Colonic mucosa (tissue), 4 donors: ENCODE measurements at regions not wholly inside any gene's neighbourhood (a gene's known extent, or its start where the extent isn't known, plus 50 kb on each side); places are given as distances from the start of the nearest gene placed in this dataset.

Source experiments
- DNase-seq: peaks from one replicate; pipeline ENCODE4 v3.0.0-alpha.2; 2020
- H3K27ac ChIP-seq: fragments of 200-600 bp; one replicate; pipeline ENCODE4 v1.8.0; 2021
- H3K27me3 ChIP-seq: fragments of 200-600 bp; one replicate; pipeline ENCODE4 v1.8.0; 2021
- H3K36me3 ChIP-seq: fragments of 200-600 bp; one replicate; pipeline ENCODE4 v1.8.0; 2021
- H3K4me1 ChIP-seq: fragments of 200-600 bp; one replicate; pipeline ENCODE4 v1.8.0; 2021; ENCODE audit warnings: mild to moderate bottlenecking
- H3K4me3 ChIP-seq: fragments of 200-600 bp; one replicate; pipeline ENCODE4 v1.8.0; 2021
- H3K9ac ChIP-seq, 2 donors: one replicate each; pipeline ENCODE4 v1.7.0; 2013; ENCODE audit warnings: control low read depth in 2 of 2, low read depth in 2 of 2, low read length in 2 of 2
- H3K9me3 ChIP-seq: fragments of 200-600 bp; one replicate; pipeline ENCODE4 v1.8.0; 2021
- intact Hi-C: fragments of 100-400 bp; cut with DNase I; formaldehyde crosslinking; loops from one replicate; pipeline ENCODE4 v1.14.1; 2022
- TF ChIP-seq, protein P1 (sequence below): fragments of 200-600 bp; IDR thresholded peaks from one replicate; pipeline ENCODE4 v1.8.0; 2022; ENCODE audit warnings: antibody characterized with exemption, mild to moderate bottlenecking
- donor health status: healthy.
- donor health status: DM: no; HTN: no; CAD: no.
- donor health status: DM: no; HTN: no; CAD: no.

GRCh38 chr20:59495166-59495565 is 109.2 kb upstream of the PHACTR3 start:
- H3K27ac ChIP-seq, result no peak overlapping the region
- no peak overlapping the region for H3K9ac ChIP-seq
- H3K4me1 ChIP-seq, result no peaks in the 10 kb centered on the region
- TF ChIP-seq, protein P1, sequence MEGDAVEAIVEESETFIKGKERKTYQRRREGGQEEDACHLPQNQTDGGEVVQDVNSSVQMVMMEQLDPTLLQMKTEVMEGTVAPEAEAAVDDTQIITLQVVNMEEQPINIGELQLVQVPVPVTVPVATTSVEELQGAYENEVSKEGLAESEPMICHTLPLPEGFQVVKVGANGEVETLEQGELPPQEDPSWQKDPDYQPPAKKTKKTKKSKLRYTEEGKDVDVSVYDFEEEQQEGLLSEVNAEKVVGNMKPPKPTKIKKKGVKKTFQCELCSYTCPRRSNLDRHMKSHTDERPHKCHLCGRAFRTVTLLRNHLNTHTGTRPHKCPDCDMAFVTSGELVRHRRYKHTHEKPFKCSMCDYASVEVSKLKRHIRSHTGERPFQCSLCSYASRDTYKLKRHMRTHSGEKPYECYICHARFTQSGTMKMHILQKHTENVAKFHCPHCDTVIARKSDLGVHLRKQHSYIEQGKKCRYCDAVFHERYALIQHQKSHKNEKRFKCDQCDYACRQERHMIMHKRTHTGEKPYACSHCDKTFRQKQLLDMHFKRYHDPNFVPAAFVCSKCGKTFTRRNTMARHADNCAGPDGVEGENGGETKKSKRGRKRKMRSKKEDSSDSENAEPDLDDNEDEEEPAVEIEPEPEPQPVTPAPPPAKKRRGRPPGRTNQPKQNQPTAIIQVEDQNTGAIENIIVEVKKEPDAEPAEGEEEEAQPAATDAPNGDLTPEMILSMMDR, result no peak
- H3K4me3 ChIP-seq, result no peak overlapping the region
- no peaks in the 10 kb centered on the region for H3K27me3 ChIP-seq
- no peaks in the 10 kb centered on the region for H3K36me3 ChIP-seq
- intact Hi-C loops, result no loop called here
- no peak for DNase-seq
- H3K9me3 ChIP-seq, result no peaks in the 10 kb centered on the region

- no peak overlapping the region for H3K9ac ChIP-seq
- intact Hi-C loops, result no loop called here
- H3K36me3 ChIP-seq, result no peaks in the 10 kb centered on the region
- no peak overlapping the region for H3K4me3 ChIP-seq
- peak; percentile 60 for DNase-seq
- no peaks in the 10 kb centered on the region for H3K27me3 ChIP-seq
- TF ChIP-seq, protein P1, result peak; percentile 92
- no peaks in the 10 kb centered on the region for H3K9me3 ChIP-seq
- H3K27ac ChIP-seq, result no peak overlapping the region
- no peaks in the 10 kb centered on the region for H3K4me1 ChIP-seq
Observed at GRCh38 chr20:59495894-59496510, 108.3 kb upstream of the PHACTR3 start.

DNA sequence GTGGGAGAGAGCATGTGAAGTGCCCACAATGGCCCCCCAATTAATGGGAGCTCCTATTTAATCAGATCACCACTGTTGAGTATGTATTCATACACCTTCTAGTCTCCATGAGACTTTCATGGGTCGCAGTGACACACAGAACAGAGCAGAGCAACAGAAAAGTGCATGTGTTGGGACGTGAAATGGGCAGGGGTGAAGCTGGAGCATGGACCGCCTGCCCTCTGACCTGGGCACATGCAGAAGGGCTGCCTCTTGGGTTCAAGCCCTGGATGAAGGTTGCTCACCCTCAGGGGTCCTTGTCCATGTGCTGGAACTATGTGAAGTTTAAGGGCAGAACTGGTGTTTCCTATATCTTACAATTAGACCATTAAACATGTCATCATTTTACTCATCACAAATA is 106.0 kb upstream of the PHACTR3 start:
- no peaks in the 10 kb centered on the region for H3K9me3 ChIP-seq
- TF ChIP-seq, protein P1, result no peak
- H3K4me3 ChIP-seq, result no peak overlapping the region
- no peaks in the 10 kb centered on the region for H3K36me3 ChIP-seq
- no peaks in the 10 kb centered on the region for H3K27me3 ChIP-seq
- no peaks in the 10 kb centered on the region for H3K4me1 ChIP-seq
- intact Hi-C loops, result no loop called here
- no peak overlapping the region for H3K27ac ChIP-seq
- DNase-seq, result no peak
- H3K9ac ChIP-seq, result no peak overlapping the region

GRCh38 chr20:59499863-59500262 is 104.5 kb upstream of the PHACTR3 start:
- no peaks in the 10 kb centered on the region for H3K4me1 ChIP-seq
- intact Hi-C loops, result no loop called here
- H3K27ac ChIP-seq, result no peak overlapping the region
- no peak overlapping the region for H3K4me3 ChIP-seq
- no peak for DNase-seq
- H3K36me3 ChIP-seq, result no peaks in the 10 kb centered on the region
- no peaks in the 10 kb centered on the region for H3K27me3 ChIP-seq
- TF ChIP-seq, protein P1, result no peak
- H3K9ac ChIP-seq, result no peak overlapping the region
- no peaks in the 10 kb centered on the region for H3K9me3 ChIP-seq

- Histone ChIP-seq H3K36me3 (no peaks in the 10 kb centered on the region), H3K9ac (no peak overlapping the region), H3K4me3 (no peak overlapping the region), H3K27ac (no peak overlapping the region), H3K4me1 (no peaks in the 10 kb centered on the region), H3K27me3 (no peaks in the 10 kb centered on the region), H3K9me3 (no peaks in the 10 kb centered on the region)
- intact Hi-C loops, result no loop called here
- TF ChIP-seq, protein P1, result no peak
- DNase-seq, result no peak
Observed at GRCh38 chr20:59508729-59509128, 95.6 kb upstream of the PHACTR3 start.
